Astrocyte (in vitro differentiated cells and primary cell): ENCODE measurements at regions not wholly inside any gene's neighbourhood (a gene's known extent, or its start where the extent isn't known, plus 50 kb on each side); places are given as distances from the start of the nearest gene placed in this dataset.

Experiments used
- CTCF ChIP-seq: IDR thresholded peaks from 2 replicates; pipeline ENCODE4 v1.5.1; 2011; ENCODE audit warnings: low read depth, mild to moderate bottlenecking, inconsistent platforms, low read length, moderate library complexity; ENCODE audit not compliant: insufficient read depth
- EZH2 ChIP-seq: IDR thresholded peaks from 2 replicates; pipeline ENCODE4 v1.6.1; 2012; ENCODE audit warnings: mild to moderate bottlenecking, low read length, inconsistent platforms; ENCODE audit not compliant: insufficient read depth

DNA sequence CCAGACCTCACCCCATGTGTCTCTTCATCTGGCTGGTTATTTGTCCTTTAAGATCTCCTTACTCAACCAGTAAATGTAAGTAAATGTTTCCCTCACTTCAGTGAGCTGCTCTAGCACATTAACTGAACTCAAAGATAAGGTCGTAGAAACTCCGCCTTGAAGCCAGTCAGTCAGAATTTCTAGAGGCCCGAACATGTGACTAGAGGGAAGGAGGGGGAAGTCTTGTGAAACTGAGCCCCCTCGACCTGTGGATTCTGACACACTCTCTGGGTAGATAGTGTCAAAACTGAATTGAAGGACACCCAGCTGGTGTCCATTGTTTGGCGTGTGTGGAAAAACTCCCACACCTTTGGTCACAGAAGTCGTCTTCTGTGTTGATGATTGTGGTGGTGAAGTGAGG lies 933.9 kb downstream of the ADGRL3 start:
- no peak for TF ChIP-seq EZH2
- TF ChIP-seq CTCF, result no peak
